Karpas-422 (cell line): ENCODE measurements at regions not wholly inside any gene's neighbourhood (a gene's known extent, or its start where the extent isn't known, plus 50 kb on each side); places are given as distances from the start of the nearest gene placed in this dataset.

Experiments
- DNase-seq: peaks from one replicate; pipeline ENCODE4 v3.0.0-alpha.2; 2015
- H2AFZ ChIP-seq: fragments of 200-600 bp; sonication (generic); 2 replicates; pipeline ENCODE4 v1.6.1; 2014; ENCODE audit warnings: antibody characterized with exemption, low read length, mixed read lengths
- H3K27ac ChIP-seq: fragments of 200-600 bp; sonication (generic); 2 replicates; pipeline ENCODE4 v1.5.1; 2014; ENCODE audit warnings: mild to moderate bottlenecking, low read length, moderate library complexity
- H3K27me3 ChIP-seq: fragments of 200-600 bp; sonication (generic); 2 replicates; pipeline ENCODE4 v1.6.1; 2014; ENCODE audit warnings: low read length, mixed read lengths
- H3K36me3 ChIP-seq: fragments of 200-600 bp; sonication (generic); 2 replicates; pipeline ENCODE4 v1.6.1; 2014; ENCODE audit warnings: low read length, mixed read lengths; ENCODE audit not compliant: insufficient read depth
- H3K4me1 ChIP-seq: fragments of 200-600 bp; sonication (generic); 2 replicates; pipeline ENCODE4 v1.6.1; 2014; ENCODE audit warnings: mild to moderate bottlenecking, low read length, mixed read lengths
- H3K4me2 ChIP-seq: fragments of 200-600 bp; sonication (generic); 2 replicates; pipeline ENCODE4 v1.6.1; 2014; ENCODE audit warnings: low read length, low read depth, mild to moderate bottlenecking; ENCODE audit not compliant: poor library complexity, severe bottlenecking
- H3K4me3 ChIP-seq: fragments of 200-600 bp; sonication (generic); 2 replicates; pipeline ENCODE4 v1.5.1; 2014; ENCODE audit warnings: mild to moderate bottlenecking, antibody characterized with exemption, low read length, mixed read lengths
- H3K79me2 ChIP-seq: fragments of 200-600 bp; sonication (generic); 2 replicates; pipeline ENCODE4 v1.6.1; 2014; ENCODE audit warnings: mild to moderate bottlenecking, low read length, mixed read lengths
- H3K9ac ChIP-seq: fragments of 200-600 bp; sonication (generic); 2 replicates; pipeline ENCODE4 v1.6.0; 2014; ENCODE audit warnings: low read length
- H3K9me2 ChIP-seq: fragments of 200-600 bp; sonication (generic), shearing (Covaris generic); replicated peaks from 2 replicates; pipeline ENCODE4 v1.6.0; 2014; ENCODE audit warnings: mild to moderate bottlenecking, low read length, moderate library complexity; ENCODE audit not compliant: insufficient read depth
- H3K9me3 ChIP-seq: fragments of 300-700, 200-600 bp; sonication (generic); 2 replicates; pipeline ENCODE4 v1.6.1; 2014; ENCODE audit warnings: low read length, mixed read lengths
- H4K20me1 ChIP-seq: fragments of 200-600 bp; sonication (generic); 2 replicates; pipeline ENCODE4 v1.6.1; 2014; ENCODE audit warnings: mild to moderate bottlenecking, antibody characterized with exemption, low read length, low read depth; ENCODE audit not compliant: insufficient read depth

- no peaks in the 10 kb centered on the region for H3K9me3 ChIP-seq
- no peaks in the 10 kb centered on the region for H3K36me3 ChIP-seq
- DNase-seq, result peak; percentile 60
- no peaks in the 10 kb centered on the region for H4K20me1 ChIP-seq
- no peaks in the 10 kb centered on the region for H3K9me2 ChIP-seq
- H3K9ac ChIP-seq, result no peak overlapping the region
- H3K27ac ChIP-seq, result peak overlapping the region; percentile 34; the same call in 1 of the 2 replicates
- H3K4me3 ChIP-seq, result no peak overlapping the region
- no peak overlapping the region for H2AFZ ChIP-seq
- H3K79me2 ChIP-seq, result no peaks in the 10 kb centered on the region
- no peaks in the 10 kb centered on the region for H3K27me3 ChIP-seq
- H3K4me1 ChIP-seq, result peaks cover 56% of the 10 kb centered on the region
- H3K4me2 ChIP-seq, result peak overlapping the region; percentile 76
These were observed 101.9 kb upstream of the MAML3 start for GRCh38 chr4:140255927-140256326.

- Histone ChIP-seq H3K9me3 (no peaks in the 10 kb centered on the region), H3K4me3 (no peak overlapping the region), H3K4me1 (peaks cover 56% of the 10 kb centered on the region), H2AFZ (no peak overlapping the region), H3K9me2 (no peaks in the 10 kb centered on the region), H3K79me2 (no peaks in the 10 kb centered on the region), H3K4me2 (peak overlapping the region; percentile 76), H3K27me3 (no peaks in the 10 kb centered on the region), H3K27ac (peak overlapping the region; percentile 34; the same call in 1 of the 2 replicates), H3K36me3 (no peaks in the 10 kb centered on the region), H3K9ac (no peak overlapping the region), H4K20me1 (no peaks in the 10 kb centered on the region)
- DNase-seq, result peak; percentile 83
These were observed 101.5 kb upstream of the MAML3 start for GRCh38 chr4:140255467-140255866.

GRCh38 chr4:140254651-140255299 lies 100.8 kb upstream of the MAML3 start:
- Histone ChIP-seq H4K20me1 (no peaks in the 10 kb centered on the region), H3K9me2 (no peaks in the 10 kb centered on the region), H3K4me1 (peaks cover 56% of the 10 kb centered on the region), H3K36me3 (no peaks in the 10 kb centered on the region), H3K79me2 (no peaks in the 10 kb centered on the region), H3K27ac (peak overlapping the region; percentile 17; the same call in 1 of the 2 replicates), H3K4me2 (peak overlapping the region; percentile 76), H3K9me3 (no peaks in the 10 kb centered on the region), H3K27me3 (no peaks in the 10 kb centered on the region), H3K9ac (no peak overlapping the region), H2AFZ (no peak overlapping the region), H3K4me3 (no peak overlapping the region)
- DNase-seq, result no peak

- no peaks in the 10 kb centered on the region for H3K79me2 ChIP-seq
- H2AFZ ChIP-seq, result peak overlapping the region; percentile 27; the same call in 1 of the 2 replicates
- no peaks in the 10 kb centered on the region for H3K27me3 ChIP-seq
- no peak overlapping the region for H3K27ac ChIP-seq
- peak overlapping the region; percentile 76 for H3K4me2 ChIP-seq
- H3K9ac ChIP-seq, result peak overlapping the region; percentile 75
- peak overlapping the region; percentile 64 for H3K4me3 ChIP-seq
- no peaks in the 10 kb centered on the region for H4K20me1 ChIP-seq
- no peaks in the 10 kb centered on the region for H3K9me3 ChIP-seq
- peaks cover 64% of the 10 kb centered on the region for H3K4me1 ChIP-seq
- no peaks in the 10 kb centered on the region for H3K9me2 ChIP-seq
- no peak for DNase-seq
- H3K36me3 ChIP-seq, result no peaks in the 10 kb centered on the region
These were observed 99.6 kb upstream of the MAML3 start for GRCh38 chr4:140253556-140254027.

- H3K4me3 ChIP-seq, result peak overlapping the region; percentile 64
- no peaks in the 10 kb centered on the region for H4K20me1 ChIP-seq
- no peaks in the 10 kb centered on the region for H3K79me2 ChIP-seq
- H3K9me3 ChIP-seq, result no peaks in the 10 kb centered on the region
- peak; percentile 81 for DNase-seq
- H3K36me3 ChIP-seq, result no peaks in the 10 kb centered on the region
- H3K4me1 ChIP-seq, result peaks cover 64% of the 10 kb centered on the region
- H3K27ac ChIP-seq, result peak overlapping the region; percentile 36; the same call in 1 of the 2 replicates
- peak overlapping the region; percentile 75 for H3K9ac ChIP-seq
- H3K27me3 ChIP-seq, result no peaks in the 10 kb centered on the region
- H2AFZ ChIP-seq, result peak overlapping the region; percentile 79
- H3K4me2 ChIP-seq, result peak overlapping the region; percentile 76
- no peaks in the 10 kb centered on the region for H3K9me2 ChIP-seq
These were observed 99.0 kb upstream of the MAML3 start for GRCh38 chr4:140252742-140253555.

- Histone ChIP-seq H3K4me2 (peak overlapping the region; percentile 76), H3K4me3 (peak overlapping the region; percentile 64), H3K9me3 (no peaks in the 10 kb centered on the region), H3K9me2 (no peaks in the 10 kb centered on the region), H2AFZ (peak overlapping the region; percentile 79), H3K27me3 (no peaks in the 10 kb centered on the region), H4K20me1 (no peaks in the 10 kb centered on the region), H3K9ac (peak overlapping the region; percentile 75), H3K4me1 (peaks cover 64% of the 10 kb centered on the region), H3K79me2 (no peaks in the 10 kb centered on the region), H3K36me3 (no peaks in the 10 kb centered on the region), H3K27ac (0 out of 2 replicates have a peak overlapping the region, but pooled peaks have one; percentile 36)
- DNase-seq, result peak; percentile 69
These were observed 98.3 kb upstream of the MAML3 start for GRCh38 chr4:140252141-140252741.

GRCh38 chr4:140251571-140251970 lies 97.6 kb upstream of the MAML3 start:
- H3K4me3 ChIP-seq, result no peak overlapping the region
- no peaks in the 10 kb centered on the region for H3K36me3 ChIP-seq
- no peak overlapping the region; the same call in 1 of the 2 replicates for H3K9ac ChIP-seq
- H3K9me2 ChIP-seq, result no peaks in the 10 kb centered on the region
- H3K4me1 ChIP-seq, result peaks cover 57% of the 10 kb centered on the region
- no peaks in the 10 kb centered on the region for H4K20me1 ChIP-seq
- H2AFZ ChIP-seq, result no peak overlapping the region
- H3K9me3 ChIP-seq, result no peaks in the 10 kb centered on the region
- no peaks in the 10 kb centered on the region for H3K27me3 ChIP-seq
- no peak overlapping the region for H3K27ac ChIP-seq
- no peaks in the 10 kb centered on the region for H3K79me2 ChIP-seq
- peak overlapping the region; percentile 76 for H3K4me2 ChIP-seq
- no peak for DNase-seq
